Epithelial cell of esophagus (primary cell): ENCODE measurements at regions not wholly inside any gene's neighbourhood (a gene's known extent, or its start where the extent isn't known, plus 50 kb on each side); places are given as distances from the start of the nearest gene placed in this dataset.

Experiments used
- DNase-seq: peaks from one replicate; pipeline ENCODE4 v3.0.0; 2010; ENCODE audit warnings: low read depth
- H3K4me3 ChIP-seq: 2 replicates; pipeline ENCODE4 v1.5.1; 2011; ENCODE audit warnings: mild to moderate bottlenecking, low read length, control low read depth
- CTCF ChIP-seq: IDR thresholded peaks from 2 replicates; pipeline ENCODE4 v1.5.1; 2011; ENCODE audit warnings: low read depth, mild to moderate bottlenecking, low read length, control low read depth, inconsistent platforms; ENCODE audit not compliant: insufficient read depth; ENCODE audit errors: missing control alignments

- no peak for DNase-seq
- no peak for TF ChIP-seq CTCF
- no peak overlapping the region for H3K4me3 ChIP-seq
These were observed 384.4 kb downstream of the TSN start for GRCh38 chr2:122139739-122140420.

- H3K4me3 ChIP-seq, result no peak overlapping the region
- TF ChIP-seq CTCF, result no peak
- no peak for DNase-seq
These were observed 389.4 kb downstream of the TSN start for GRCh38 chr2:122144884-122145283.

GRCh38 chr2:122145856-122146255 lies 390.4 kb downstream of the TSN start:
- no peak for TF ChIP-seq CTCF
- H3K4me3 ChIP-seq, result no peak overlapping the region
- no peak for DNase-seq

- TF ChIP-seq CTCF, result no peak
- DNase-seq, result no peak
- no peak overlapping the region for H3K4me3 ChIP-seq
These were observed 392.8 kb downstream of the TSN start for GRCh38 chr2:122148128-122148767.

- DNase-seq, result no peak
- TF ChIP-seq CTCF, result no peak
- H3K4me3 ChIP-seq, result no peak overlapping the region
These were observed 395.3 kb downstream of the TSN start for GRCh38 chr2:122150524-122151280.

- TF ChIP-seq CTCF, result no peak
- no peak for DNase-seq
- no peak overlapping the region for H3K4me3 ChIP-seq
These were observed 397.1 kb downstream of the TSN start for GRCh38 chr2:122152571-122152970.
